ENCODE measurements at regions not wholly inside any gene's neighbourhood (a gene's known extent, or its start where the extent isn't known, plus 50 kb on each side); places are given as distances from the start of the nearest gene placed in this dataset.
A peak's percentile ranks its signal among the peaks of the same experiment; 100 is the strongest.

GRCh38 chr6:93779086-93779841 is 359.9 kb upstream of the EPHA7 start:
- DNase-seq (ENCODE audit: low spot score): peak; percentile 32

- no peak for DNase-seq (ENCODE audit: low spot score)
Observed at GRCh38 chr6:93759190-93759589, 339.8 kb upstream of the EPHA7 start.

- DNase-seq (ENCODE audit: low spot score): no peak
Observed at GRCh38 chr6:93751969-93752368, 332.6 kb upstream of the EPHA7 start.

GRCh38 chr6:93749930-93750329 is 330.6 kb upstream of the EPHA7 start:
- no peak for DNase-seq (ENCODE audit: low spot score)

GRCh38 chr6:93749191-93749590 is 329.8 kb upstream of the EPHA7 start:
- no peak for DNase-seq (ENCODE audit: low spot score)

- DNase-seq (ENCODE audit: low spot score): no peak
Observed at GRCh38 chr6:93746892-93747291, 327.5 kb upstream of the EPHA7 start.

GRCh38 chr6:93745306-93745705 is 325.9 kb upstream of the EPHA7 start:
- no peak for DNase-seq (ENCODE audit: low spot score)

- DNase-seq (ENCODE audit: low spot score): no peak
Observed at GRCh38 chr6:93735099-93735498, 315.7 kb upstream of the EPHA7 start.

- no peak for DNase-seq (ENCODE audit: low spot score)
Observed at GRCh38 chr6:93731306-93731705, 311.9 kb upstream of the EPHA7 start.

- DNase-seq (ENCODE audit: low spot score): no peak
Observed at GRCh38 chr6:93728150-93728549, 308.8 kb upstream of the EPHA7 start.

- no peak for DNase-seq (ENCODE audit: low spot score)
Observed at GRCh38 chr6:93727447-93727846, 308.1 kb upstream of the EPHA7 start.

- DNase-seq (ENCODE audit: low spot score): peak; percentile 20
Observed at GRCh38 chr6:93721386-93722048, 302.2 kb upstream of the EPHA7 start.

GRCh38 chr6:93713974-93714373 is 294.6 kb upstream of the EPHA7 start:
- no peak for DNase-seq (ENCODE audit: low spot score)

GRCh38 chr6:93703431-93703830 is 284.1 kb upstream of the EPHA7 start:
- DNase-seq (ENCODE audit: low spot score): no peak

GRCh38 chr6:93701526-93701925 is 282.2 kb upstream of the EPHA7 start:
- no peak for DNase-seq (ENCODE audit: low spot score)

GRCh38 chr6:93685494-93685893 is 266.1 kb upstream of the EPHA7 start:
- DNase-seq (ENCODE audit: low spot score): no peak

- peak; percentile 40 for DNase-seq (ENCODE audit: low spot score)
Observed at GRCh38 chr6:93684339-93684738, 265.0 kb upstream of the EPHA7 start.

- no peak for DNase-seq (ENCODE audit: low spot score)
Observed at GRCh38 chr6:93679836-93680235, 260.5 kb upstream of the EPHA7 start.

- no peak for DNase-seq (ENCODE audit: low spot score)
Observed at GRCh38 chr6:93678841-93679454, 259.6 kb upstream of the EPHA7 start.

GRCh38 chr6:93677264-93677965 is 258.1 kb upstream of the EPHA7 start:
- DNase-seq (ENCODE audit: low spot score): no peak

GRCh38 chr6:93676581-93676980 is 257.2 kb upstream of the EPHA7 start:
- DNase-seq (ENCODE audit: low spot score): no peak

GRCh38 chr6:93675856-93676417 is 256.6 kb upstream of the EPHA7 start:
- no peak for DNase-seq (ENCODE audit: low spot score)
